GM21423 (cell line): ENCODE measurements at regions not wholly inside any gene's neighbourhood (a gene's known extent, or its start where the extent isn't known, plus 50 kb on each side); places are given as distances from the start of the nearest gene placed in this dataset.

Source experiments
- ATAC-seq: cut with Tn5 transposase; IDR thresholded peaks from one replicate; pipeline ENCODE4 v1.9.1; 2021; ENCODE audit warnings: mild to moderate bottlenecking, moderate library complexity; ENCODE audit not compliant: unreplicated experiment

DNA sequence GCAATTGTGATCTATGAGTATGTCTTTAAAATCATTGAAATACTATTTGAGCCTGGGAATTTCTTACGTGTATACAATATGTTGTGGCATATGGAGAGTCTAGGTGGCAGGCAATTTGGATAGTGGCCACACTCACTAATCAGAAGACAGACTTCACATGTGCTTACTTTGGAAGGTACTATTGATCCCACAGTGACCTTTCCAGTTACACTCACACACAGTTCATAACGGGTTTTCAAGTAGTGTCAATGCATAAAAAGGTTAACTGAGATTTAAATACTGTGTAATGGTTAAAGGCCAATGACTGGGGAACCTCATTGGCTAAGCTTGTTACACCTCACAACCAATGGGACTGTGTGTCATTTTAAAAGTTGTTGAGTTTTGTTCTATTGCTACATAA is 783.2 kb downstream of the RPA4 start:
- ATAC-seq, result no peak

DNA sequence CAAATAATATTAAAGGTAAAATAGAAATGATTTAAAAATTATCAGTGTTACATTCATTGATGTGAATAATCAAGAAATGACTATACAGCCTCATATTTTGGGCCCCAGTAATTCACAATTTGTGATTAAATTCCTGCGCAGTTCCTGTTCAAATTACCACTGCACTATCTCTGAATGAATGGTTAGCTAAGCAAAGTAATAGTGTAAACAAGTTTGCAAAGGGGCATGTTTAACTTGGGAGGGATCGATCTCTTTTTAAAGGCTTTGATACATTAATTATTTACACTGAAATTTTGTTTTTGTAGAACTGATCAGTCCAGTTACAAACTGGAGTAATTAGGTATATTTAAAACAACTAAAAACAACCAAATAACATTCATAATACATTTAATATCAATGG is 784.4 kb downstream of the RPA4 start:
- ATAC-seq, result no peak

DNA sequence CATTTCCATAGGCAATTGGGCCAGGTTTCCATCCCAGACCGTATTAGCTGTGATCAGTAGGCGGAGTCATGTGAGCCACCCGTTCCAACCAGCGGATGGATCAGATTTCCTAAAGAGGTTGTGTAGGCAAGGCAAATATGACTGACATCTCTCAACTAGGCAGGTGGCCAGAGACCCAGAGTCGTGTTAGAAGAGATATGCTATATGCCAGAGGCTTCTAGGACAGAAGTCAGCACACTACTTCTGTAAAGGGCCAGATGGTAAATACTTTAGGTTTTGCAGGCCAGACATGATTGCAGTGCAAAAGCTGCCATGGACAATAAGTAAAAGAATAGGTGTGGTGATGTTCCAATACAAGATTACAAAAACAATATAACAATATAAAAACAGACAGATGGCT is 788.4 kb downstream of the RPA4 start:
- ATAC-seq, result no peak

DNA sequence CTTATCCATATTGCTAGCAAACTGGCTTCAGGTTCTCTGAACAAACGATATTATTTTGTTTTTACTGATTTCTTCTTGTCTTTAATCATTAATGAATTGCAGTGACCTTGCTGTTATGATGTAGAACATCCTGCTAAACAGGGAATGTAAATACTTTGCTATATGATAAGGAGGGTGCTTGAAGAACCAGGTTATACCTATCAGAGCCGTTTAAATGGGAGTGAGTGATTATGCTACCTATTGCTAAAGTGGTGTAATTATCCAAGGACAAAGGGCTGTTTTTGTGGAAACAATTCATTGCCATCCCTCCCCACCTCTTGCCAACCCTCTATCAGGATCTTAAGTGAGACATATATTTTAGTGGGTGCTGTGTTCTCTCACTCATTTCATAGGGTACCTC is 788.9 kb downstream of the RPA4 start:
- ATAC-seq, result no peak

DNA sequence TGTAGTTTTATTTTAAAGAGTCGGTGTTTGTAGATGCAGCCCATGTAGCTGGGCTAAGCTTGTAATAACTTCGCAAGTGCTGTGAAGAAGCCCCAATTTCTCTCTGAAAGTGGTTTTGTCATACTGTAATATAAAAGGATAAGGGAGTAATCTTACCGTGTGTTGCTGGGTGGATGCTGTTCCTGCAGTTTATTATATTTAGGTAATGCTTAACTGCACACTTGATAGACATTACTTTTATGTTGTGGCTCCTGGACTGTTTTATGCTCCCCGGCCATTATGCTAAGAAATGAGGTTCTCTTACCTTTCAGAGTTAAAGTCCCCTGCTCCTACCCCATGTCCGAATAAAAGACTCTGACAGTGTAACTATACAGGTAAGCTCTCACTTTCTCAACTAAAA is 789.4 kb downstream of the RPA4 start:
- ATAC-seq, result no peak

DNA sequence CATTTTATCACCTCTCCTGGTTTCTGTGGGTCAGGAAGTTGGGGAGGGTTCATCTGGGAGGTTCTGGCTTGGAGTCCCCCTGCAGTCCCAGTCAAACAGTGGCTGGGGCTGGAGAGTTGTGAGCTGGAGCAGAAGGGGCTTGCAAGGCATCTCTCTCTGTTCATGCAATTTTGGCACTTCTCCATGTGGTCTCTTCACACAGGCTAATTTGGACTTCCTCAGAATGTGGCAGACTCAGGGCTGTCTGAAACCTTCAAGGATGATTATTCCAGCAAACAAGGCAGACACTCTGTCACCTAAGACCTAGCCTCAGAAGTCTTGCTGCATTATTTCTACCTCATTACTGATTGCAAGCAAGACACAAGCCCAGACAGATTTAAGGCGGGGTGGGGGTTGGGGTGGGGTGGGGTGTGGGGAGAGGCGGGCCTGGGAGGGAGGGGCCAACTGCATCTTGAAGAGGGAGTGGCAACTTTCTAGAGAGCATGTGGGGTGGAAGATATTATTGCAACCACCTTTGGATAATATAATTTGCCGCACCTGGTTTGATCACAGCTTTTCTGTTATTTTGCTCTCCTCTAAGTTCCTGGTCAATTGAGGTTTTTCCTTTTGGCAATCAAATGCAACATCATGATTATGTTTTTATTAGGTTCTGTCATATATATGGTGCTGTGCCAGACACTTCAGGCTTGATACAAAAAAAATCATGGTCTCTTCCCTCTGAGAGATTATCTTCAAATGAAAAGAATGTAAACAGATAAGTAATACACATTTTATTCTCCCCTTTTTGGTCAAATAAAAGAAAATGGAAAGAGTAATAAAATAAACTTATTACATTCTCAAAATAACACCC is 799.5 kb downstream of the RPA4 start:
- ATAC-seq, result no peak

DNA sequence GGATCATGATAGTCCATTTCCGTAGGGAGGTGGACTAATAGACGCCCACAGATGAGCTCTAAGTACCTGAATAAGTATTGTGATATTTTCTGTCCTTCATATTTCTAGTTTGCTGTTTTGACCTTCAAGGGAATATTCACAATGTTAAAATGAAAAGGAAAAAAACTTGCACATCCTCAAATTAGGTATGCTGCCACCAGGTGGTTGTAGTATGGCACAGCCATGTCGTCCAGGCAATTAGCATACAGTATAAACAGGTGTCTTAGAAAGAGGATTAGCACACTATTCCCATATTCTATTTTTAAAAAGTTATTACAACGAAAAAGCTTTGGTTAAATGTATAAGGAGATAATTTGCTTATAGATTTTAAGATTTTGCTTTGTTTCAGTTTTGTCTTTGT is 802.0 kb downstream of the RPA4 start:
- peak; percentile 46 for ATAC-seq

DNA sequence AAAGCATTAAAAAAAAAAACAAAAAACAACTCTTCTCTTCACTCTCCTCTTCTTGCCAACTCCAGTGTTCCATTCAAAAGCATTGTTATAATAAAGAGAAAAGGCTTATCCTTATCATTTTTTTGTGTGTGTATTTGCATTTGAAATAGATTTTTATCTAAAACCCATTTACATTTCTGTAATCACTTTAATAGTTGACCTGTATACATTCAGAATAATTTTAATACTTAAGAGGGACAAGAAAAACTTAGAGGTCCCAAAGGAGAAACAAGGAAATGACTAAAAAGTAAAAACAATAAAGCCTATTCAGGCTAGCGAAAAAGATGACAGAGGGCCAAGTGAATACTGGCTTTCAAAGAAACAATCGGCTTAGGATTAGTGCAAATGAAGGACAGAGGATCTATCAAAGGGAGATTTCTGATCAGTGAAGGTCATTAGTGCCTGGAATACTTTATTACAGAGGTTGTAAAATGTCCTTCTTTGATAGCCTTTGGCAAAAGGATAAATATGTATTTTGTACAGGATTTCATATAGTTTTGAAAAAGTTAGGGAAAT is 808.3 kb downstream of the RPA4 start:
- no peak for ATAC-seq

DNA sequence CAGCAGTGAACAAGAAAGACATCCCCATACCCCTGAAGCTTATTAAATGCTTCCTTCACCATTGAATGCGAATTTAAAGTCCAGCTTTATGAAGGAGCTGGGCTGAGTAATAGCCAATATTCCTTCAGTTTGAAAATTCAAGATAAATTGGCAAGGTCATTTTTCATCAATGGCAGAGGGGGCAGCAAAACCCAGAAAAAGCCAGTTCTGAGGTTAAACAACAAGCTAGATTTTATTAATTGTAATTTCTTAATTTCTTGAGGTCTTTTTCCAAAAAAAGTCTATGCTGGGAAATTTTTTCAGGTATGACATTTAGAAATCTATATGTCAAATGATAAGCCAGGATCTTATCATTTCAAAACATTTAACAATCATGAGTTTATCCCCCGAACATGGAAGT is 808.9 kb downstream of the RPA4 start:
- no peak for ATAC-seq

DNA sequence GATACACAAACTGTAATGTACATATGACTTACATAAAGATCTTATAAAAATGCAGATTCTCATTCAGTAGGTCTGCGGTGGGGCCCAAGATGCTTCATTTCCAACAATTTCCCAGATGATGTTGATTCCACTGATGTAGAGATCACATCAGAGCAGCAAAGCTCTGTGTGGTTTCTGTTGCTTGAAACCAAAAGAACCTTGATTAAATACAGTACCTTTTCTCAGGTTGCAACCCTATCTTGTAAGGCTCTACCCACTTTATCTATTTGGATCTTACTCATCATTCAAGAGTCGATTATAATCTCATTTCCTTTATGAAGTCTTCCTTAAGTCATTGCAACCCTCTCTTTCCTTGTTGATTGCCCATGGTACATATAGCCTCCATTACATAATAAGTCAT is 816.8 kb downstream of the RPA4 start:
- no peak for ATAC-seq

DNA sequence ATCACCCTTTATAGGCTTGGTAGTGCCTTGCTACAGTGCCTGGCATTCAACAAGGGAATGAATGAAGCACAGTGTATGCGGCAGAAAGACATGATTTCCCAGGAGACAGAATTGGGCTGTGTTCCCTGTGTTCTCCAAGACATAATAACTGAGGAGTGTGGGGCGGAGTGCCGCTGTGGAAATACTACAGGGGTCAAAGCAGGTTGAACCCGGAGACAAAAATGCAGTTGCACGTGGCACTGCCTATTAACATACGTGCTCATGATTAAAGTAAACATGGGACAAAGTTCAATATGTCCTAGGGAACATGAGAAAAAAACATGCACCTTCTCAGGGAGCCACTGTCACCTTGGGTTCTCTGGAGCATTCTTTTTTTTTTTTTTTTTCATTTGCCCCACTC is 820.8 kb downstream of the RPA4 start:
- no peak for ATAC-seq

DNA sequence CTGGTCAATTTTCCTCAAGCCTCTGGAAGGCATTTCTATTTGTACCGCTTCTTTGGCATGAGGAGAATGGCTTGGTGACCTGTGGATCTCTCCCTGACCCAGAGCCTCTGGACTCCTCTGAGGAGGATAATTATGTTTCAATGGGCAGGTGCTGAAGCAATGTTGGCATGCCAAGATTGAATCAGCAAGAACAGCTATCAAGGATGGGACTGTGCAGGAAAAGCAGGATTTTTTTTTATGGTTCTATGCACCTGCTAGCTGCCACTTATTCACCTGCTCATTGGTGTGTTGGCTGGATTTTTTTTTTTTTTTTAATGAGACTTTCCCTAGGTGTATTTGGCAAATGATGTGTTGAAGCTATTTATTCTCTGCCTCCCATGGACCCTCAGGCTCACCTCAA is 821.2 kb downstream of the RPA4 start:
- ATAC-seq, result no peak

DNA sequence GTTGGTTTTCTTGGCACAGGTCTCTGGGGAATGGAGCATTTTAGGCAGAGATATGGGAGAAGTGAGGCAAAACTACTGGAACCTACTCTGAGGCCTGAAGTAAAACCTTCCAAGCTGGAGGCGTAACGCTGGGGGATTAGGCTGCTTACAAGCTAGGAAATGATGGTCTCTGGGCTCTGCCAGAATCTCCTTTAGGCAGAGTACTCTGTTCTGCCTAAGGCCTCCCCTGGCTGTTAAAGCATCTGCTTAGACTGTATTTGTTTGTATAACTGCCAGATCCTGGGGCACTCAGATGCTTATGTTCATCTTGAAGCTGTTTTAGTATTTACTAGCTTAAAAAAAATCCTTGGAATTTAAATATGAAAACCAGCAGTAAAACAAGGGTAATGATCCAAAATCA is 822.2 kb downstream of the RPA4 start:
- ATAC-seq, result no peak

DNA sequence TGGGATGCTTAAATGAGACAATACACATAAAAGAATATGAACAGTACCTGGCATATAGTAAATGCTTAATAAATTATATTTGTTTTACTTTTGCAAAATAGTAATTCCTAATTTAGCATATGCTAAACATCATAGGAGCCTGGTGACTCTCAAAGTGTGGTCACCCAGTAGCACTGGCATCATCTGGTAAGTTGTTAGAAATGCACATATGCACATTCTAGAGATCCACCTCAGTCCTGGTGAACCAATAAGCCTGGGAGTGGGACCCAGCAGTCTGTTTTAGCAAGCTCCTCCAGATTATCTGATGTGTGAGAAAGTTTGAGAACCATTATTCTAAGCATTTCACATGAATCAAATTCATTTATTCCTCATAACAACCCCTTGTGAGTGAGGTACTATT is 830.4 kb downstream of the RPA4 start:
- ATAC-seq, result no peak

DNA sequence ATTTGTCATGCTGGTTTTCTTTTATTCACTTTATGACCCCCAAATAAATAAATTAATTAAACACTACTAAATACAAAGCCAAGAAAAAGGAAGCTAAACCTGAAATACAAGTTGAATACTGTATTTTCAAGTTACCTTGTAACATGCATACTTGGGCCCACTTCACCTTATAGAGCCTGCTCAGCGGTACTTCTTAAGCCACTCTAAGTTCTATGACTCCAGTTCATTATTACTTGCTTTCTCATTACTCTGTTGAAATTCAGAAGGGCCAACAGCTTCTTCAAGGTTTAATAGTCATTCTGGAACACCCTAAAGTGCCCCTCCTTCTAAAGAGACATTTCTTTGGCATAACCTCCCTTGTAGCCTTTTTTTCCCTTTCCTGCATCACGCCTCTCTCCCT is 844.5 kb downstream of the RPA4 start:
- no peak for ATAC-seq

DNA sequence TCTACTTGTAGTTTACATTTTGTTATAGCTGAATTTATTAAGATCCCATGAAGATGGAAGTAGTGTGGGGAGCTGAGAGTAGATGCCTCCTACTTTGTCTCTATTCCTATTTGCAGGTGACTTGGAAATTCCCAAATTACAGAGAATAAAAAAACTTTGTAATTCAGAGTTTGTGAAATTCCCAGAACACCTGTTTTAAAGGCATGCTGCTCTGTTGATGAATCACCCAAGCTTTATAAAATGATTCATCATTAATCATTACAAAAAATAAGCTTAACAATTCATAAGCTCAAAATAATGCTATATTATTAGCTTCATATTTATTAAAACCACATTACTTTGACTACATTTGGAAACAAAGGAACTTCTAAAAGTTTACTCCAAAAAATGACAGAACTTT is 856.3 kb downstream of the RPA4 start:
- no peak for ATAC-seq

DNA sequence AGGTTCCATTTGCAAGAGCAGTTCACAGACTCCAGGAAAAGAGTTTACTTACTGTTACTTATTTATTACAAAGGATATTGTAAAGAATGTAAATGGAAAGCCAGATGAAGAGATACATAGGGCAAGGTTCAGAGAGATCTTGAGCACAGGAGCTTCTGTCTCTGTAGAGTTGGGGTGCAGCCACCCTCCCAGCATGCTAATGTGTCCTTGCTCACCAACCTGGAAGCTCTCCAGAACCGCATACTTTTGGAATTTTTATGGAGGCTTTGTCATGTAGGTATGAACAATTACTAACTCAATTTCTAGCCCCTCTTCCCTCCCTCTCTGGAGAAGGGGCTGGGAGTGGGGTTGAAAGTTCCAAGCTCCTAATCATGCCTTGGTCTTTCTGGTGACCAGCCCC is 857.2 kb downstream of the RPA4 start:
- no peak for ATAC-seq

DNA sequence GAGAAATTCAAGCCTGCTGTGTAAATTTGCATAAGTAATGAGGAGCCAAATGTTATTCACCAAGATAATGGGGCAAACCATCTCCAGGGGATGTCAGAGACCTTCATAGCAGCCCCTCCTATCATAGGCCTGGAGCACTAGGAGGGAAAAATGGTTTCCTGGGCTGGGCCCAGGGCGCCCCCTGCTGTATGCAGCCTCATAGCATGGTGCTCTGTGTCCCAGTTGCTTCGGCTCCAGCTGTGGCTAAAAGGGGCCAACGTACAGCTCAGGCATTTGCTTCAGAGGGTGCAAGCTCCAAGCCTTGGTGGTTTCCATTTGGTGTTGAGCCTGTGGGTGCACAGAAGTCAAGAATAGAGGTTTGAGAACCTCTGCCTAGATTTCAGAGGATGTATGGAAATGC is 859.3 kb downstream of the RPA4 start:
- ATAC-seq, result no peak

DNA sequence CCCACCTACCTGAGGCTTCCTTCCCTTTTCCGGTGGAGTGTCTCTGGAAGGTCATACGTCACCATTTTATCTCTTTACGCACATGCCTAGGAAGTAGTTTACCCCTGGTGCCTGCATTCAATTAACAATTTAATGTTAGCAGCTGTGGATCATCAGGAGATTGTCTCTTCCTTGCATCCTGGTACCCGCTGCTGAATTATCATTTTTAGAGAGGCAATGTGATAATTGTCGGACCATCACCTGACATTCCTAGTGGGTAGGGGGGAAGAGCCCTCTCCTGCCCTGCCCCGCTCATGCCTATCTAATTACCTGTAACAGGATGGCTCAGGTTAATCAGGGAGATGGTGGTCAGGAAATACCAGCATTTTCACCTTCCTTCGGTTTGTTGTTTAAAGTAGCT is 863.6 kb downstream of the RPA4 start:
- no peak for ATAC-seq

DNA sequence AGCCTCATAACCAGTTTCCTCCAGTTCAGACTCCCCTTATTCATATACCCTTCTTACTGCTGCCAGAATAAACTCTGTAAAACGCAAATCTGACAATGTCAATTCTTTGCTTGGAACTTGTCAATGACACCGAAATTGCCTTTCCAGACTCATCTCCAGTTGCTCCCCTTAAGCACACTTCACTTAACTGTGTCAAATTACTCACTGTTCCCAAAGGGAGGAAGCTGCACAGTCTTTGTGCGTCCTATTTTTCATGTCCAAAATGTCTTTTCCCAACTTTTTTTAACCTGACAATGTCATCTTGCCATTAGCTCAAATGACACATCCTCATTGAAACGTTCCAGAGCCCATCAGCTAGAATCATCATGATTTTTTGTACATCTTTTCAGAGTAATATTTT is 867.3 kb downstream of the RPA4 start:
- no peak for ATAC-seq

DNA sequence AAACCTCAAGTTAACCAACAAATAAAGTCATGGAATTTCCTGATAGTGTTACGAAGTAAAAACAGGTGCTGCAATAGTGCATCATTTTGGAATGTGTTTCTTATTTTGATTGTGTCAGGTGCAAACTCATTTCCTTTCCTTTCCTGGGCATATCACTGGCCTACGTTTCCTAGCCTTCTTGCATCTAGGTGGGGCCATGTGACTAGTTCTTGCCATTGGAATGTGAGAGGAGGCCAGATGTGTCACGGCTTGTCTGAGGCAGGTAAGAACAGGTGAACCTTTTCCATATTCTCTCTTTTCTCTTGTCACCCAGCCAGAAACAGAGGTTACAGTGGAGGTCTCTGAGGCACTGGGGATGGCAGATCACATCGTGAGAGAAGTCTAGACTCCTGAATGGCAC is 868.0 kb downstream of the RPA4 start:
- ATAC-seq, result no peak

DNA sequence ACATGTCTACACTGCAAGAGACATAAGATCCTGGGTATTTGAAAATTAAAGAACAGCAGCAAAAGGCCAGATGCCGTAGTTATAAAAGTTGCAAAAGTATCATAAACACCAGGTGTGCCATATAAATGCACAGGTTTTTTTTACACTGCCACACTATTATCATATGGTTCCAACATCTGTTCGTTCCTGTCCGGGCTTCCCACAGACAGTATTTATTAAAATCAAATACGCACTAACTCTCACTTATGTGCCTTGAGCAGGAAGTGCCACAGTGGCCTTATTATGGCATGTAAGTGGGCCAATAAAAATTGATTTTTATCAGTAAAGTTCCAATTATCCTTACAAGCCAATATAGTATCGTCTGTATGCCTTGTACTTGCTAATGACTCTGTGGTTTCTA is 873.2 kb downstream of the RPA4 start:
- ATAC-seq, result no peak

DNA sequence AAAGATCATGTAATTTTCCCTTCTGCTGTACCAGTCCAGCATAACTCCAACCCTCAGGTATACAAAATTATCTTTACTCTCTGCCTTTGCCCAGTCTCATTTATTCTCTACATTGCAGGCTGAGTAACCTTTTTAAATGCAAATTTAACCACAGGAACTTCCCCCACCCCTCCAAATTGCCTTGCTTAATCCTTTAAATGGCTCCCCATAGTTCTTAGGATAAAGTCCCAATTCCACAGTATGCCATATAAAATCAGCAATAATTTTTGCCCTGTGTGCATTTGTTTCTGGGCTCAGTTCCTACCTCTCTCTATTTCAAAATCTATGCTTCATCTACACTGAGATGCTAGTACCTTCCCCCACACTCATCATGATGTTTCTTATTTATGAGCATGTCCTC is 879.7 kb downstream of the RPA4 start:
- ATAC-seq, result no peak
